ENCODE measurements at regions not wholly inside any gene's neighbourhood (a gene's known extent, or its start where the extent isn't known, plus 50 kb on each side); places are given as distances from the start of the nearest gene placed in this dataset.

GRCh38 chr2:117123362-117123761 lies 691.1 kb upstream of the DDX18 start:
- TF ChIP-seq CTCF (IDR thresholded peaks at IDR 0.05; ENCODE audit: borderline replicate concordance, extremely low read depth, low read length, poor library complexity, severe bottlenecking) = no peak
- no peak for TF ChIP-seq EZH2 (IDR thresholded peaks at IDR 0.05; ENCODE audit: borderline replicate concordance, low read depth, low read length, severe bottlenecking)

All from DND-41 (cell line).